SK-N-SH (cell line): ENCODE measurements at regions not wholly inside any gene's neighbourhood (a gene's known extent, or its start where the extent isn't known, plus 50 kb on each side); places are given as distances from the start of the nearest gene placed in this dataset.
A peak's percentile ranks its signal among the peaks of the same experiment; 100 is the strongest.

Source experiments
- CTCF ChIA-PET: fragments of 300-600, 350-600 bp; formaldehyde crosslinking; extraction: SDS; loops from one replicate; lab custom pipeline; 2021; lab: Yijun Ruan, JAX
- POLR2A ChIA-PET: fragments of 350-600 bp; sonication (Branson Sonifier 250); formaldehyde crosslinking; extraction: SDS; loops from one replicate; lab custom pipeline; 2020; ENCODE audit warnings: antibody characterized with exemption, inconsistent platforms; lab: Yijun Ruan, JAX
- DNase-seq: peaks from one replicate; pipeline ENCODE4 v3.0.0; 2012
- H2AFZ ChIP-seq: fragments of 200-600 bp; sonication (generic); 2 replicates; pipeline ENCODE4 v1.8.1; 2016; ENCODE audit warnings: antibody characterized with exemption, mild to moderate bottlenecking, low read depth
- H3F3A ChIP-seq: fragments of 200-600 bp; sonication (generic); replicated peaks from 2 replicates; pipeline ENCODE3; 2016; ENCODE audit warnings: antibody characterized with exemption, mild to moderate bottlenecking; ENCODE audit not compliant: insufficient read depth
- H3K27ac ChIP-seq, 2 experiments: fragments of 200-500 bp in 1 of 2; fragments of 200-600 bp in 1 of 2; sonication (Bioruptor generic) in 1 of 2; sonication (generic), shearing (Covaris generic) in 1 of 2; 2 replicates each; pipeline versions ENCODE4 v1.5.1 to v1.6.1; 2014 to 2016; ENCODE audit warnings: low read depth in 2 of 2, inconsistent platforms in 1 of 2, low read length in 1 of 2, mild to moderate bottlenecking in 1 of 2, mixed read lengths in 1 of 2
- H3K27me3 ChIP-seq: fragments of 200-600 bp; sonication (generic), shearing (Covaris generic); 2 replicates; pipeline ENCODE4 v1.6.1; 2016; ENCODE audit warnings: mixed run types; ENCODE audit not compliant: insufficient read depth
- H3K36me3 ChIP-seq, 2 experiments: fragments of 200-500 bp in 1 of 2; fragments of 200-600 bp in 1 of 2; sonication (Bioruptor generic) in 1 of 2; sonication (generic) in 1 of 2; replicated peaks in 1 of 2; 2 replicates each; pipeline versions ENCODE3 to v1.5.1; 2014 to 2016; ENCODE audit warnings: low read length in 1 of 2, mild to moderate bottlenecking in 1 of 2; ENCODE audit not compliant: insufficient read depth in 2 of 2, control insufficient read depth in 1 of 2
- H3K4me1 ChIP-seq, 2 experiments: fragments of 200-500 bp in 1 of 2; fragments of 200-600 bp in 1 of 2; sonication (Bioruptor generic) in 1 of 2; sonication (generic), shearing (Covaris generic) in 1 of 2; 2 replicates each; pipeline versions ENCODE4 v1.5.1 to v1.6.1; 2014 to 2016; ENCODE audit warnings: low read depth in 1 of 2, low read length in 1 of 2, mixed run types in 1 of 2; ENCODE audit not compliant: insufficient read depth in 2 of 2, control insufficient read depth in 1 of 2
- H3K4me2 ChIP-seq: fragments of 200-600 bp; sonication (generic), shearing (Covaris generic); 2 replicates; pipeline ENCODE4 v1.6.1; 2017; ENCODE audit warnings: mixed run types
- H3K4me3 ChIP-seq, 2 experiments: fragments of 200-500 bp in 1 of 2; fragments of 200-600 bp in 1 of 2; sonication (Bioruptor generic) in 1 of 2; sonication (generic), shearing (Covaris generic) in 1 of 2; 2 replicates each; pipeline versions ENCODE4 v1.5.1 to v1.8.1; 2014 to 2016; ENCODE audit warnings: low read depth in 2 of 2, inconsistent platforms in 1 of 2, low read length in 1 of 2, mild to moderate bottlenecking in 1 of 2, mixed read lengths in 1 of 2, moderate library complexity in 1 of 2
- H3K79me2 ChIP-seq: fragments of 200-600 bp; sonication (generic); 2 replicates; pipeline ENCODE4 v1.8.1; 2017; ENCODE audit warnings: mild to moderate bottlenecking; ENCODE audit not compliant: insufficient read depth
- H3K9ac ChIP-seq: fragments of 200-600 bp; sonication (generic); 2 replicates; pipeline ENCODE4 v1.6.1; 2017; ENCODE audit warnings: mixed run types
- H3K9me2 ChIP-seq: fragments of 200-600 bp; sonication (generic); 2 replicates; pipeline ENCODE4 v1.6.1; 2017; ENCODE audit warnings: mixed run types
- H3K9me3 ChIP-seq: fragments of 200-600 bp; sonication (generic); 2 replicates; pipeline ENCODE4 v1.6.1; 2017; ENCODE audit warnings: mixed run types, mild to moderate bottlenecking, moderate library complexity
- H4K20me1 ChIP-seq: fragments of 200-600 bp; sonication (generic); 2 replicates; pipeline ENCODE4 v1.6.1; 2017; ENCODE audit warnings: mild to moderate bottlenecking, mixed run types; ENCODE audit not compliant: insufficient read depth
- CHD2 ChIP-seq: fragments of 150-350 bp; IDR thresholded peaks from 2 replicates; pipeline ENCODE4 v1.6.1; 2018; ENCODE audit warnings: low read length; ENCODE audit not compliant: partially characterized antibody
- ELF1 ChIP-seq: IDR thresholded peaks from 2 replicates; pipeline ENCODE4 v1.4.0; 2012
- EP300 ChIP-seq, 2 experiments: IDR thresholded peaks; 2 replicates each; pipeline versions ENCODE4 v1.4.0 to v1.6.1; 2012; ENCODE audit warnings: borderline replicate concordance in 1 of 2, low read depth in 1 of 2, low read length in 1 of 2
- FOXJ3 ChIP-seq: sonication (generic); formaldehyde crosslinking; IDR thresholded peaks from 2 replicates; pipeline ENCODE4 v1.5.1; 2020; ENCODE audit warnings: mild to moderate bottlenecking, missing genetic modification reagents
- GATA2 ChIP-seq: sonication (generic); formaldehyde crosslinking; IDR thresholded peaks from 2 replicates; pipeline ENCODE4 v1.5.0; 2020; ENCODE audit warnings: mild to moderate bottlenecking, missing genetic modification reagents
- MXI1 ChIP-seq: IDR thresholded peaks from 2 replicates; pipeline ENCODE4 v1.6.1; 2012; ENCODE audit warnings: mild to moderate bottlenecking, low read depth, low read length, improper control_type of control experiment
- NFIC ChIP-seq: IDR thresholded peaks from 2 replicates; pipeline ENCODE4 v1.4.0; 2012; ENCODE audit warnings: borderline replicate concordance
- NRF1 ChIP-seq: IDR thresholded peaks from 2 replicates; pipeline ENCODE4 v1.6.1; 2012; ENCODE audit warnings: low read depth, mild to moderate bottlenecking, low read length
- PBX3 ChIP-seq: IDR thresholded peaks from 2 replicates; pipeline ENCODE4; 2012
- RXRA ChIP-seq: IDR thresholded peaks from 2 replicates; pipeline ENCODE4 v1.4.0; 2012; ENCODE audit warnings: low read depth, mild to moderate bottlenecking, borderline replicate concordance
- SIN3A ChIP-seq: IDR thresholded peaks from 2 replicates; pipeline ENCODE4 v1.6.1; 2012; ENCODE audit warnings: low read depth, mild to moderate bottlenecking, low read length, moderate library complexity, borderline replicate concordance
- TEAD4 ChIP-seq: IDR thresholded peaks from 2 replicates; pipeline ENCODE4 v1.4.0; 2012; ENCODE audit warnings: mild to moderate bottlenecking, borderline replicate concordance; ENCODE audit not compliant: insufficient read depth
- WGBS: methylation state at CpG from one replicate; pipeline ENCODE4 v1.1.6; 2017; ENCODE audit warnings: low lambda C conversion rate; 5-methylcytosine and 5-hydroxymethylcytosine counted together

- no peak for TF ChIP-seq FOXJ3 (CRISPR knock-in tag)
- no peak for TF ChIP-seq NFIC
- no peak for TF ChIP-seq PBX3
- no peak for TF ChIP-seq SIN3A
- Histone ChIP-seq H3K9ac (no peak overlapping the region), H3K27me3 (no peaks in the 10 kb centered on the region; the same call in 1 of the 2 replicates), H3K4me2 (no peak overlapping the region), H3K79me2 (no peaks in the 10 kb centered on the region), H3K9me3 (no peaks in the 10 kb centered on the region), H3K4me1 (peaks cover 0 to 2% of the 10 kb centered on the region in 2 experiments; a peak in 1 of 4 replicates), H3F3A (no peaks in the 10 kb centered on the region), H3K36me3 (no peaks in the 10 kb centered on the region), H3K27ac (no peak overlapping the region), H3K9me2 (no peaks in the 10 kb centered on the region), H4K20me1 (no peaks in the 10 kb centered on the region), H2AFZ (no peak overlapping the region), H3K4me3 (no peak overlapping the region)
- peak; percentile 37 for DNase-seq
- ChIA-PET CTCF (interaction anchor here (0.9 kb wide), 1 partner anchor 8 kb away, joined by 3 read pairs; no protein-coding TSS in a partner anchor), POLR2A (no interaction called here)
- 60% methylated on average over 6 of the region's 6 CpGs for WGBS
Measured at GRCh38 chr9:96129747-96130146, 172.2 kb downstream of the HSD17B3 start.

- H3K4me1 ChIP-seq, result peaks cover 0 to 2% of the 10 kb centered on the region in 2 experiments; a peak in 1 of 4 replicates
- no peak overlapping the region for H3K27ac ChIP-seq
- no peak for DNase-seq
- H3K9me2 ChIP-seq, result no peaks in the 10 kb centered on the region
- H3K9ac ChIP-seq, result no peak overlapping the region
- no peaks in the 10 kb centered on the region for H3K79me2 ChIP-seq
- H3K4me3 ChIP-seq, result no peak overlapping the region
- no peaks in the 10 kb centered on the region for H3K9me3 ChIP-seq
- ChIA-PET CTCF (interaction anchor here (0.9 kb wide), 1 partner anchor 9 kb away, joined by 3 read pairs; no protein-coding TSS in a partner anchor), POLR2A (no interaction called here)
- H3F3A ChIP-seq, result no peaks in the 10 kb centered on the region
- H3K27me3 ChIP-seq, result no peaks in the 10 kb centered on the region; the same call in 1 of the 2 replicates
- no peak for TF ChIP-seq RXRA
- no peak for TF ChIP-seq GATA2 (CRISPR knock-in tag)
- no peak for TF ChIP-seq ELF1
- TF ChIP-seq EP300 (IDR thresholded peaks at IDR 0.05; ENCODE audit: borderline replicate concordance in 1 of 2, low read depth in 1 of 2, low read length in 1 of 2), result no peak
- no peak for TF ChIP-seq NRF1
- no peak for TF ChIP-seq SIN3A
- H4K20me1 ChIP-seq, result no peaks in the 10 kb centered on the region
- H3K36me3 ChIP-seq, result no peaks in the 10 kb centered on the region
- H3K4me2 ChIP-seq, result no peak overlapping the region
- no peak overlapping the region for H2AFZ ChIP-seq
- 18% methylated on average over 2 of the region's 2 CpGs for WGBS
Measured at GRCh38 chr9:96128880-96129279, 173.1 kb downstream of the HSD17B3 start.

- H3K4me3 ChIP-seq, result no peak overlapping the region
- POLR2A ChIA-PET, result no interaction called here
- no peaks in the 10 kb centered on the region for H3K79me2 ChIP-seq
- H3K4me2 ChIP-seq, result no peak overlapping the region
- 86% methylated on average over 9 of the region's 21 CpGs for WGBS
- TF ChIP-seq MXI1 (no peak), TEAD4 (no peak), RXRA (no peak), CHD2 (no peak)
- H3K27me3 ChIP-seq, result no peaks in the 10 kb centered on the region
- no peak overlapping the region for H3K9ac ChIP-seq
- H3K9me2 ChIP-seq, result no peaks in the 10 kb centered on the region
- no peaks in the 10 kb centered on the region for H3K36me3 ChIP-seq
- H4K20me1 ChIP-seq, result no peaks in the 10 kb centered on the region
- no peaks in the 10 kb centered on the region for H3K9me3 ChIP-seq
- CTCF ChIA-PET, result no interaction called here
- no peak overlapping the region for H3K27ac ChIP-seq
- H3F3A ChIP-seq, result no peaks in the 10 kb centered on the region
- no peak for DNase-seq
- H2AFZ ChIP-seq, result no peak overlapping the region
- H3K4me1 ChIP-seq, result peaks cover 0 to 7% of the 10 kb centered on the region in 2 experiments; a peak in 1 of 4 replicates
Measured at GRCh38 chr9:96126321-96126881, 175.6 kb downstream of the HSD17B3 start.
